SK-N-SH (cell line): ENCODE measurements at regions not wholly inside any gene's neighbourhood (a gene's known extent, or its start where the extent isn't known, plus 50 kb on each side); places are given as distances from the start of the nearest gene placed in this dataset.

Experiments
- YY1 ChIP-seq: IDR thresholded peaks from 2 replicates; pipeline ENCODE4 v1.4.0; 2012; ENCODE audit warnings: low read depth, mild to moderate bottlenecking
- ZBTB33 ChIP-seq: IDR thresholded peaks from 2 replicates; pipeline ENCODE4 v1.4.0; 2012; ENCODE audit warnings: low read depth, borderline replicate concordance

- TF ChIP-seq YY1: no peak
- TF ChIP-seq ZBTB33: no peak
Measured at GRCh38 chr14:55756557-55756956, 176.6 kb downstream of the KTN1 start.
